ENCODE measurements at regions not wholly inside any gene's neighbourhood (a gene's known extent, or its start where the extent isn't known, plus 50 kb on each side); places are given as distances from the start of the nearest gene placed in this dataset.

DNA sequence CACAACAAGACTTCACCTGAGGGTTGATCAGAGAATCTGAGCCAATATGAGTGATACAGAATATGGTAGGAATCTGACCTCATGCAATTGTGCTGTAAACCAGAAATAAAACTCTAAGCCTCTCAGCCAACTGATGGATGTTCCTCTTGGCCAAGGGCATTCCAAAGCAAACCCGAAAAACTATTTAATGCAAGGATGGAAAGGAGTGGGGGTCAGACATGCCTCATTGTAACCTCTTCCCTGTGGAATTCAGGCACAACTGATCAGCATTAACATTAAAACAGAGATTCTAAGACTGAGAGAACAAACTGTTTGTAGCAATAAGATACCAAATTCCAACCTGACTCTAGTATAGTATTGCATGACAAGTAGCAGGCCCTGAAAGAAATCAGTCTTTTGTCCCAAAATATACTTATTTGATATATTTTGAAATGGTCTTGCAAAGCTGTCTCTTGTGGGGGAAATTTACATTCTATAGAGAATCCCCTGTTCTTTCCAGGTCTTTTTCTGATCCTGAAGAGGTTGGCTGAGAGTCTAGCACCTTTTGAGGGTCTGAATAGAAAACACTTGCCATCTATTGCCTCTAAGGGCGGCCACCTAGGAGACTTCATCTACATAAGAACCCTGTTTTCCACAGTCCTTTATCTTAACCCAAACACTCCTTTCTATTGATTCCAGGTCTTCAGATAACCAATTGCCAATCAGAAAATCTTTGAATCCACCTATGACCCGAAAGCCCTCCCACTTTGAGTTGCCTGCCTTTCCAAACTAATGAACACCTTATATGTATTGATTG, 50.4 kb upstream of the WDR11 start:
- TF ChIP-seq, protein P1, sequence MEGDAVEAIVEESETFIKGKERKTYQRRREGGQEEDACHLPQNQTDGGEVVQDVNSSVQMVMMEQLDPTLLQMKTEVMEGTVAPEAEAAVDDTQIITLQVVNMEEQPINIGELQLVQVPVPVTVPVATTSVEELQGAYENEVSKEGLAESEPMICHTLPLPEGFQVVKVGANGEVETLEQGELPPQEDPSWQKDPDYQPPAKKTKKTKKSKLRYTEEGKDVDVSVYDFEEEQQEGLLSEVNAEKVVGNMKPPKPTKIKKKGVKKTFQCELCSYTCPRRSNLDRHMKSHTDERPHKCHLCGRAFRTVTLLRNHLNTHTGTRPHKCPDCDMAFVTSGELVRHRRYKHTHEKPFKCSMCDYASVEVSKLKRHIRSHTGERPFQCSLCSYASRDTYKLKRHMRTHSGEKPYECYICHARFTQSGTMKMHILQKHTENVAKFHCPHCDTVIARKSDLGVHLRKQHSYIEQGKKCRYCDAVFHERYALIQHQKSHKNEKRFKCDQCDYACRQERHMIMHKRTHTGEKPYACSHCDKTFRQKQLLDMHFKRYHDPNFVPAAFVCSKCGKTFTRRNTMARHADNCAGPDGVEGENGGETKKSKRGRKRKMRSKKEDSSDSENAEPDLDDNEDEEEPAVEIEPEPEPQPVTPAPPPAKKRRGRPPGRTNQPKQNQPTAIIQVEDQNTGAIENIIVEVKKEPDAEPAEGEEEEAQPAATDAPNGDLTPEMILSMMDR (IDR thresholded peaks at IDR 0.05; ENCODE audit: low read length) = no peak
- TF ChIP-seq EZH2 (optimal IDR thresholded peaks at IDR 0.05; ENCODE audit: low read depth, low read length) = no peak
